IMR-90 (cell line): ENCODE measurements at regions not wholly inside any gene's neighbourhood (a gene's known extent, or its start where the extent isn't known, plus 50 kb on each side); places are given as distances from the start of the nearest gene placed in this dataset.

Source experiments
- ATAC-seq: fragments of 200-7000 bp; cut with Tn5 transposase; 2 replicates; pipeline ENCODE4 v1.9.1; 2020; ENCODE audit warnings: low read depth, mild to moderate bottlenecking, moderate library complexity
- BruUV-seq: library from RNA; stranded (reverse); fragments of 400-500 nt; replicated peaks from 2 replicates; lab custom pipeline; 2021; lab: Mats Ljungman, UMichigan
- CTCF ChIA-PET: fragments of 300-600 bp; formaldehyde crosslinking; extraction: SDS; loops from one replicate; lab custom pipeline; 2021; ENCODE audit warnings: antibody characterized with exemption; lab: Yijun Ruan, JAX
- POLR2A ChIA-PET: fragments of 300-600 bp; sonication (Branson Sonifier 250); formaldehyde crosslinking; loops from one replicate; lab custom pipeline; 2022; ENCODE audit warnings: antibody characterized with exemption; ENCODE audit not compliant: unreplicated experiment; lab: Charles Lee
- DNase-seq: peaks from one replicate; pipeline ENCODE4 v3.0.0; 2013
- H2AFZ ChIP-seq: replicated peaks from 2 replicates; pipeline ENCODE3; 2013; ENCODE audit warnings: low read length, mild to moderate bottlenecking; ENCODE audit not compliant: poor library complexity
- H2AK5ac ChIP-seq: 2 replicates; pipeline ENCODE4 v1.6.1; 2013; ENCODE audit warnings: low read depth, low read length, inconsistent platforms
- H2AK9ac ChIP-seq: replicated peaks from 2 replicates; pipeline ENCODE3; 2013; ENCODE audit warnings: mild to moderate bottlenecking, low read depth, low read length, moderate library complexity; ENCODE audit not compliant: poor library complexity
- H2BK120ac ChIP-seq: 2 replicates; pipeline ENCODE4 v1.6.1; 2013; ENCODE audit warnings: low read depth, low read length, inconsistent platforms
- H2BK15ac ChIP-seq: 3 replicates; pipeline ENCODE4 v1.6.1; 2013; ENCODE audit warnings: low read depth, low read length, inconsistent platforms
- H2BK20ac ChIP-seq: 2 replicates; pipeline ENCODE4 v1.6.1; 2013; ENCODE audit warnings: low read depth, mild to moderate bottlenecking, inconsistent platforms, low read length, moderate library complexity
- H2BK5ac ChIP-seq: 2 replicates; pipeline ENCODE4 v1.6.1; 2013; ENCODE audit warnings: mild to moderate bottlenecking, low read depth, low read length, inconsistent platforms; ENCODE audit not compliant: poor library complexity, severe bottlenecking
- H3K14ac ChIP-seq: replicated peaks from 2 replicates; pipeline ENCODE4 v1.6.1; 2013; ENCODE audit warnings: low read depth, low read length, inconsistent platforms
- H3K18ac ChIP-seq: 2 replicates; pipeline ENCODE4 v1.6.1; 2013; ENCODE audit warnings: low read depth, low read length, control low read depth
- H3K23ac ChIP-seq: 2 replicates; pipeline ENCODE4 v1.6.1; 2013; ENCODE audit warnings: low read depth, low read length, inconsistent platforms
- H3K27ac ChIP-seq: 2 replicates; pipeline ENCODE4 v1.5.1; 2013; ENCODE audit warnings: mild to moderate bottlenecking, control low read depth, low read length; ENCODE audit not compliant: insufficient read depth
- H3K27me3 ChIP-seq: 2 replicates; pipeline ENCODE4 v1.6.1; 2013; ENCODE audit warnings: low read length; ENCODE audit not compliant: control insufficient read depth, insufficient read depth
- H3K36me3 ChIP-seq: 2 replicates; pipeline ENCODE4 v1.6.1; 2013; ENCODE audit warnings: low read length, mixed read lengths; ENCODE audit not compliant: control insufficient read depth, insufficient read depth
- H3K4ac ChIP-seq: 2 replicates; pipeline ENCODE4 v1.6.1; 2013; ENCODE audit warnings: low read depth, low read length, inconsistent platforms
- H3K4me1 ChIP-seq: 2 replicates; pipeline ENCODE4 v1.6.1; 2013; ENCODE audit warnings: low read length, mixed read lengths; ENCODE audit not compliant: control insufficient read depth, insufficient read depth
- H3K4me2 ChIP-seq: 2 replicates; pipeline ENCODE4 v1.6.1; 2013; ENCODE audit warnings: low read depth, mild to moderate bottlenecking, control low read depth, low read length, moderate library complexity
- H3K4me3 ChIP-seq: 2 replicates; pipeline ENCODE4 v1.5.1; 2013; ENCODE audit warnings: low read depth, mild to moderate bottlenecking, control low read depth, low read length, moderate library complexity; ENCODE audit not compliant: insufficient read depth
- H3K56ac ChIP-seq: 2 replicates; pipeline ENCODE4 v1.6.1; 2013; ENCODE audit warnings: low read length, inconsistent platforms; ENCODE audit not compliant: insufficient read depth; ENCODE audit errors: extremely low read depth
- H3K79me1 ChIP-seq, 2 experiments: 2 replicates each; pipeline ENCODE4 v1.6.1; 2013; ENCODE audit warnings: low read length in 2 of 2, inconsistent platforms in 1 of 2, low read depth in 1 of 2
- H3K9ac ChIP-seq: 2 replicates; pipeline ENCODE4 v1.6.1; 2013; ENCODE audit warnings: low read depth, low read length, control low read depth
- H3K9me1 ChIP-seq: 2 replicates; pipeline ENCODE4 v1.6.1; 2013; ENCODE audit warnings: low read length, inconsistent platforms; ENCODE audit not compliant: insufficient read depth
- H3K9me3 ChIP-seq: 2 replicates; pipeline ENCODE4 v1.6.1; 2013; ENCODE audit warnings: low read length; ENCODE audit not compliant: control insufficient read depth, insufficient read depth
- H4K20me1 ChIP-seq: 2 replicates; pipeline ENCODE4 v1.6.1; 2013; ENCODE audit warnings: low read length, inconsistent platforms; ENCODE audit not compliant: insufficient read depth
- H4K5ac ChIP-seq: 2 replicates; pipeline ENCODE4 v1.6.1; 2013; ENCODE audit warnings: mild to moderate bottlenecking, low read depth, low read length, control low read depth
- H4K8ac ChIP-seq, 2 experiments: 2 replicates each; pipeline ENCODE4 v1.6.1; 2013; ENCODE audit warnings: low read depth in 2 of 2, low read length in 2 of 2, control low read depth in 1 of 2, inconsistent platforms in 1 of 2
- H4K91ac ChIP-seq: 2 replicates; pipeline ENCODE4 v1.6.1; 2013; ENCODE audit warnings: low read depth, low read length, inconsistent platforms; ENCODE audit not compliant: insufficient read depth
- BHLHE40 ChIP-seq: fragments of 150-350 bp; IDR thresholded peaks from 2 replicates; pipeline ENCODE4 v1.6.1; 2016; ENCODE audit warnings: mild to moderate bottlenecking, low read depth, low read length
- CEBPB ChIP-seq: IDR thresholded peaks from 2 replicates; pipeline ENCODE4 v1.6.1; 2012; ENCODE audit warnings: low read depth, low read length, improper control_type of control experiment
- CHD1 ChIP-seq: IDR thresholded peaks from 2 replicates; pipeline ENCODE4 v1.6.1; 2012; ENCODE audit warnings: low read depth, low read length, improper control_type of control experiment
- FOS ChIP-seq: fragments of 150-350 bp; IDR thresholded peaks from 2 replicates; pipeline ENCODE4 v1.6.1; 2016; ENCODE audit warnings: low read depth, low read length
- MAFK ChIP-seq: IDR thresholded peaks from 2 replicates; pipeline ENCODE4 v1.6.1; 2012; ENCODE audit warnings: low read depth, low read length, improper control_type of control experiment
- MAZ ChIP-seq: IDR thresholded peaks from 2 replicates; pipeline ENCODE4 v1.6.1; 2012; ENCODE audit warnings: low read depth, mild to moderate bottlenecking, low read length, improper control_type of control experiment, moderate library complexity, borderline replicate concordance
- MXI1 ChIP-seq: IDR thresholded peaks from 2 replicates; pipeline ENCODE4 v1.6.1; 2012; ENCODE audit warnings: low read depth, mild to moderate bottlenecking, low read length, moderate library complexity, borderline replicate concordance
- NFE2L2 ChIP-seq: fragments of 150-350 bp; IDR thresholded peaks from 2 replicates; pipeline ENCODE4 v1.6.1; 2016; ENCODE audit warnings: low read depth, mild to moderate bottlenecking, low read length
- POLR2A ChIP-seq: IDR thresholded peaks from 2 replicates; pipeline ENCODE4 v1.6.1; 2012; ENCODE audit warnings: mild to moderate bottlenecking, low read depth, low read length
- RAD21 ChIP-seq: IDR thresholded peaks from 2 replicates; pipeline ENCODE4 v1.6.1; 2012; ENCODE audit warnings: low read length, improper control_type of control experiment
- RCOR1 ChIP-seq: IDR thresholded peaks from 2 replicates; pipeline ENCODE4 v1.6.1; 2012; ENCODE audit warnings: mild to moderate bottlenecking, low read length, improper control_type of control experiment; ENCODE audit not compliant: insufficient replicate concordance
- SMC3 ChIP-seq: fragments of 150-350 bp; IDR thresholded peaks from 2 replicates; pipeline ENCODE4 v1.6.1; 2016; ENCODE audit warnings: low read depth, mild to moderate bottlenecking, antibody characterized with exemption, low read length, moderate library complexity
- WGBS, 2 experiments: methylation state at CpG; one replicate each; pipeline versions ENCODE4 v1.1.5 to v1.1.7; 2013; ENCODE audit warnings: missing lambda C conversion rate in 2 of 2; ENCODE audit not compliant: insufficient read length in 1 of 2; ENCODE audit errors: extremely low coverage in 2 of 2; 5-methylcytosine and 5-hydroxymethylcytosine counted together
- dilution Hi-C: fragments of 300-500 bp; cut with HindIII; formaldehyde crosslinking; loops from one replicate; pipeline ENCODE4 v1.14.3; 2018; ENCODE audit warnings: low sequenced_read_pairs; ENCODE audit not compliant: unreplicated experiment
- in situ Hi-C: fragments of 300-500 bp; cut with MboI; formaldehyde crosslinking; loops from 3 replicates; pipeline ENCODE4 v1.14.3; 2019; ENCODE audit warnings: low sequenced_read_pairs, inconsistent platforms, mixed read lengths
- intact Hi-C: fragments of 100-400 bp; cut with micrococcal nuclease; formaldehyde crosslinking; loops from 2 replicates; pipeline ENCODE4 v1.10.0; 2022
- TF ChIP-seq, protein P1 (sequence below): conservative IDR thresholded peaks from 2 replicates; pipeline ENCODE4 v1.5.1; 2012; ENCODE audit warnings: mild to moderate bottlenecking, low read depth, low read length, improper control_type of control experiment
- TF ChIP-seq, protein P2 (sequence below): fragments of 150-350 bp; IDR thresholded peaks from 2 replicates; pipeline ENCODE4 v1.6.1; 2016; ENCODE audit warnings: low read depth, mild to moderate bottlenecking, low read length, moderate library complexity, borderline replicate concordance
- TF ChIP-seq, protein P3 (sequence below): fragments of 150-350 bp; IDR thresholded peaks from 2 replicates; pipeline ENCODE4 v1.6.1; 2017; ENCODE audit warnings: mild to moderate bottlenecking, antibody characterized with exemption, low read length, low read depth

DNA sequence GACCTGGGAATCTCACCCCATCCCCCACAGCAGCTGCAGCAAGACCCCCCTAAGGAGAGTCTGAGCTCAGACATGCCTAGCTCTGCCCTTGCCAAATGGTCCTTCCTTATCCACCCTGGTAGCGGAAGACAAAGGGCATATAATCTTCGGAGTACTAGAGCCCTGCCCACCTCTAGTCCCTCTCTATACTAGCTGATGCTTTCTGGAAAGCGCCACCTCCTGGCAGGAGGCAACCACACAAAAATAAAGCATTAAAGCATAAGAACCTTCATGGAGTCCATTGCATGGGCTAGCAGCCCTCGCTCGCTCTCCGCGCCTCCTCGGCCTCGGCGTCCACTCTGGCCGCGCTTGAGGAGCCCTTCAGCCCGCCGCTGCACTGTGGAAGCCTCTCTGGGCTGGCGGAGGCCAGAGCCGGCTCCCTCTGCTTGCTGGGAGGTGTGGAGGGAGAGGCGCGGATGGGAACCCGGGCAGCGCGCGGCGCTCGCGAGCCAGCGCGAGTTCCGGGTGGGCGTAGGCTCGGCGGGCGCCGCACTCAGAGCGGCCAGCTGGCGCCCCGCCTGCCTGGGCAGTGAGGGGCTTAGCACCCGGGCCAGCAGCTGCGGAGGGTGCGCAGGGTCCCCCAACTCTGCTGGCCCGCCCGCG is 941.2 kb downstream of the SUCLG1 start:
- CTCF ChIA-PET: no interaction called here
- Histone ChIP-seq H3K4me2 (no peak overlapping the region), H2BK15ac (no peak overlapping the region), H3K23ac (no peak overlapping the region), H2AK9ac (no peak overlapping the region), H4K8ac (no peak overlapping the region), H4K20me1 (no peaks in the 10 kb centered on the region), H3K4me1 (no peaks in the 10 kb centered on the region), H3K56ac (no peak overlapping the region), H2BK20ac (no peak overlapping the region), H4K91ac (no peak overlapping the region), H2AFZ (no peak overlapping the region), H3K14ac (no peak overlapping the region), H4K5ac (no peak overlapping the region), H2BK120ac (no peak overlapping the region), H3K18ac (no peak overlapping the region), H3K27me3 (no peaks in the 10 kb centered on the region), H2BK5ac (no peak overlapping the region), H3K36me3 (no peaks in the 10 kb centered on the region), H3K79me1 (no peaks in the 10 kb centered on the region), H3K4ac (no peak overlapping the region), H3K9me1 (no peaks in the 10 kb centered on the region), H3K9me3 (peaks cover 9% of the 10 kb centered on the region; the same call in 1 of the 2 replicates), H3K27ac (no peak overlapping the region), H3K9ac (no peak overlapping the region), H2AK5ac (no peak overlapping the region), H3K4me3 (no peak overlapping the region)
- WGBS, 2 experiments: 100% methylated on average over 8 of the region's 42 CpGs; no CpG with 5 or more reads in 1 of the 2 experiments
- in situ Hi-C loops (no loop called here), dilution Hi-C loops (no loop called here), intact Hi-C loops (no loop called here)
- DNase-seq (no peak), ATAC-seq (no peak)
- TF ChIP-seq POLR2A: no peak
- no peak for TF ChIP-seq BHLHE40
- TF ChIP-seq MAZ: no peak
- TF ChIP-seq, protein P1, sequence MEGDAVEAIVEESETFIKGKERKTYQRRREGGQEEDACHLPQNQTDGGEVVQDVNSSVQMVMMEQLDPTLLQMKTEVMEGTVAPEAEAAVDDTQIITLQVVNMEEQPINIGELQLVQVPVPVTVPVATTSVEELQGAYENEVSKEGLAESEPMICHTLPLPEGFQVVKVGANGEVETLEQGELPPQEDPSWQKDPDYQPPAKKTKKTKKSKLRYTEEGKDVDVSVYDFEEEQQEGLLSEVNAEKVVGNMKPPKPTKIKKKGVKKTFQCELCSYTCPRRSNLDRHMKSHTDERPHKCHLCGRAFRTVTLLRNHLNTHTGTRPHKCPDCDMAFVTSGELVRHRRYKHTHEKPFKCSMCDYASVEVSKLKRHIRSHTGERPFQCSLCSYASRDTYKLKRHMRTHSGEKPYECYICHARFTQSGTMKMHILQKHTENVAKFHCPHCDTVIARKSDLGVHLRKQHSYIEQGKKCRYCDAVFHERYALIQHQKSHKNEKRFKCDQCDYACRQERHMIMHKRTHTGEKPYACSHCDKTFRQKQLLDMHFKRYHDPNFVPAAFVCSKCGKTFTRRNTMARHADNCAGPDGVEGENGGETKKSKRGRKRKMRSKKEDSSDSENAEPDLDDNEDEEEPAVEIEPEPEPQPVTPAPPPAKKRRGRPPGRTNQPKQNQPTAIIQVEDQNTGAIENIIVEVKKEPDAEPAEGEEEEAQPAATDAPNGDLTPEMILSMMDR: no peak
- no peak for TF ChIP-seq CEBPB
- no peak for TF ChIP-seq MXI1
- TF ChIP-seq RCOR1: no peak
- TF ChIP-seq, protein P2, sequence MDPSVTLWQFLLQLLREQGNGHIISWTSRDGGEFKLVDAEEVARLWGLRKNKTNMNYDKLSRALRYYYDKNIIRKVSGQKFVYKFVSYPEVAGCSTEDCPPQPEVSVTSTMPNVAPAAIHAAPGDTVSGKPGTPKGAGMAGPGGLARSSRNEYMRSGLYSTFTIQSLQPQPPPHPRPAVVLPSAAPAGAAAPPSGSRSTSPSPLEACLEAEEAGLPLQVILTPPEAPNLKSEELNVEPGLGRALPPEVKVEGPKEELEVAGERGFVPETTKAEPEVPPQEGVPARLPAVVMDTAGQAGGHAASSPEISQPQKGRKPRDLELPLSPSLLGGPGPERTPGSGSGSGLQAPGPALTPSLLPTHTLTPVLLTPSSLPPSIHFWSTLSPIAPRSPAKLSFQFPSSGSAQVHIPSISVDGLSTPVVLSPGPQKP: no peak
- no peak for TF ChIP-seq CHD1
- no peak for TF ChIP-seq FOS
- TF ChIP-seq MAFK: no peak
- no peak for TF ChIP-seq NFE2L2
- TF ChIP-seq RAD21: no peak
- TF ChIP-seq, protein P3, sequence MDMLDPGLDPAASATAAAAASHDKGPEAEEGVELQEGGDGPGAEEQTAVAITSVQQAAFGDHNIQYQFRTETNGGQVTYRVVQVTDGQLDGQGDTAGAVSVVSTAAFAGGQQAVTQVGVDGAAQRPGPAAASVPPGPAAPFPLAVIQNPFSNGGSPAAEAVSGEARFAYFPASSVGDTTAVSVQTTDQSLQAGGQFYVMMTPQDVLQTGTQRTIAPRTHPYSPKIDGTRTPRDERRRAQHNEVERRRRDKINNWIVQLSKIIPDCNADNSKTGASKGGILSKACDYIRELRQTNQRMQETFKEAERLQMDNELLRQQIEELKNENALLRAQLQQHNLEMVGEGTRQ: no peak
- TF ChIP-seq SMC3: no peak
- no TSS peak for BruUV-seq
- POLR2A ChIA-PET: no interaction called here
